K562 (cell line): ENCODE measurements at regions not wholly inside any gene's neighbourhood (a gene's known extent, or its start where the extent isn't known, plus 50 kb on each side); places are given as distances from the start of the nearest gene placed in this dataset.

Experiments
- ATAC-seq: fragments of 200-7000 bp; cut with Tn5 transposase; 3 replicates; pipeline ENCODE4 v1.9.1; 2020; ENCODE audit warnings: moderate library complexity
- BruUV-seq: library from RNA; stranded (reverse); fragments of 400-500 nt; replicated peaks from 2 replicates; lab custom pipeline; 2021; lab: Mats Ljungman, UMichigan
- CTCF ChIA-PET: fragments of 300-600 bp; formaldehyde crosslinking; extraction: SDS; loops from one replicate; lab custom pipeline; 2021; ENCODE audit warnings: low intra/inter-chr PET ratio; lab: Yijun Ruan, JAX
- POLR2A ChIA-PET: fragments of 300-600, 350-650 bp; sonication (Branson Sonifier 250); formaldehyde crosslinking; extraction: SDS; loops from one replicate; lab custom pipeline; 2021; ENCODE audit warnings: antibody characterized with exemption, inconsistent platforms; lab: Yijun Ruan, JAX
- DNase-seq, 4 experiments: peaks; one replicate each; pipeline versions ENCODE4 v3.0.0 to v3.0.0-alpha.2; 2011 to 2018; ENCODE audit warnings: low spot score in 3 of 4, mixed read lengths in 3 of 4; ENCODE audit errors: extremely low read depth in 1 of 4
- FAIRE-seq: peaks from 2 replicates; lab custom pipeline; 2011; peaks lifted over from hg19 to GRCh38; lab: Jason Lieb, UNC
- H2AFZ ChIP-seq: 2 replicates; pipeline ENCODE4 v1.6.0; 2011; ENCODE audit warnings: low read depth, low read length, control low read depth, inconsistent platforms
- H3K27ac ChIP-seq: fragments of 200-600 bp; 3 replicates; pipeline ENCODE4 v1.8.0; 2011; ENCODE audit warnings: low read depth, mild to moderate bottlenecking, control low read depth, inconsistent platforms, low read length, moderate library complexity, mixed read lengths; ENCODE audit errors: extremely low read depth
- H3K27me3 ChIP-seq, 2 experiments: fragments of 300-600 bp in 1 of 2; 2 replicates in 1 of 2; 3 replicates in 1 of 2; pipeline versions ENCODE4 v1.6.0 to v1.8.0; 2011; ENCODE audit warnings: inconsistent platforms in 2 of 2, low read length in 2 of 2, mild to moderate bottlenecking in 1 of 2, mixed read lengths in 1 of 2, moderate library complexity in 1 of 2; ENCODE audit not compliant: control insufficient read depth in 2 of 2, insufficient read depth in 2 of 2
- H3K36me3 ChIP-seq: fragments of 300-600 bp; 3 replicates; pipeline ENCODE4 v1.8.0; 2011; ENCODE audit warnings: mild to moderate bottlenecking, low read length, inconsistent platforms; ENCODE audit not compliant: control insufficient read depth, insufficient read depth
- H3K4me1 ChIP-seq, 2 experiments: fragments of 200-600 bp in 1 of 2; replicated peaks in 1 of 2; 2 replicates in 1 of 2; 3 replicates in 1 of 2; pipeline versions ENCODE4 v1.5.1 to v1.8.0; 2011; ENCODE audit warnings: inconsistent platforms in 2 of 2, low read length in 2 of 2, mild to moderate bottlenecking in 1 of 2, mixed read lengths in 1 of 2, moderate library complexity in 1 of 2; ENCODE audit not compliant: control insufficient read depth in 2 of 2, insufficient read depth in 2 of 2
- H3K4me2 ChIP-seq: 2 replicates; pipeline ENCODE4 v1.6.1; 2011; ENCODE audit warnings: low read length, control low read depth, inconsistent platforms, mixed read lengths; ENCODE audit not compliant: insufficient read depth
- H3K4me3 ChIP-seq: fragments of 200-600 bp; sonication (generic), shearing (Covaris generic); 2 replicates; pipeline ENCODE4 v1.5.1; 2016; ENCODE audit warnings: control low read depth, inconsistent platforms
- H3K79me2 ChIP-seq: fragments of 200-600 bp; 3 replicates; pipeline ENCODE4 v1.8.0; 2011; ENCODE audit warnings: low read length, inconsistent platforms; ENCODE audit not compliant: control insufficient read depth, insufficient read depth
- H3K9ac ChIP-seq, 2 experiments: 2 replicates each; pipeline versions ENCODE4 v1.6.0 to v1.6.1; 2011; ENCODE audit warnings: low read depth in 2 of 2, low read length in 2 of 2, control low read depth in 1 of 2, inconsistent platforms in 1 of 2, mild to moderate bottlenecking in 1 of 2, mixed read lengths in 1 of 2; ENCODE audit not compliant: insufficient read depth in 1 of 2
- H3K9me1 ChIP-seq: one replicate; pipeline ENCODE4 v1.6.0; 2011; ENCODE audit warnings: inconsistent platforms, mild to moderate bottlenecking, low read length, moderate library complexity; ENCODE audit not compliant: control insufficient read depth, insufficient read depth
- H3K9me3 ChIP-seq: replicated peaks from 2 replicates; pipeline ENCODE4 v1.5.1; 2011; ENCODE audit warnings: low read depth, low read length, inconsistent platforms; ENCODE audit not compliant: control insufficient read depth, insufficient read depth
- H4K20me1 ChIP-seq: replicated peaks from 2 replicates; pipeline ENCODE4 v1.6.1; 2011; ENCODE audit warnings: low read length, inconsistent platforms, mixed read lengths; ENCODE audit not compliant: control insufficient read depth, insufficient read depth
- POLR2AphosphoS2 ChIP-seq: IDR thresholded peaks from 2 replicates; pipeline ENCODE4 v1.6.1; 2012; ENCODE audit warnings: low read length, improper control_type of control experiment
- POLR3G ChIP-seq: IDR thresholded peaks from 2 replicates; pipeline ENCODE4 v1.6.1; 2011; ENCODE audit not compliant: insufficient read length, insufficient replicate concordance; ENCODE audit errors: extremely low read depth
- PTRF ChIP-seq: fragments of 450-650 bp; IDR thresholded peaks from 2 replicates; pipeline ENCODE4 v1.6.1; 2016; ENCODE audit warnings: mild to moderate bottlenecking, missing genetic modification characterization, missing compliant biosample characterization
- RHOXF2B ChIP-seq: fragments of 250-450 bp; sonication (Bioruptor Pico); conservative IDR thresholded peaks from 2 replicates; pipeline ENCODE4 v1.5.1; 2021
- ZNF354B ChIP-seq: fragments of 250-450 bp; sonication (Bioruptor Pico); IDR thresholded peaks from 2 replicates; pipeline ENCODE4 v1.4.0; 2020
- WGBS: fragments of 100-300 bp; shearing (Covaris generic); methylation state at CpG from one replicate; pipeline ENCODE4 v1.1.6; 2016; ENCODE audit warnings: low coverage, mixed read lengths; ENCODE audit not compliant: insufficient coverage; ENCODE audit errors: missing lambda C conversion rate; 5-methylcytosine and 5-hydroxymethylcytosine counted together
- in situ Hi-C: fragments of 300-500 bp; cut with MboI; formaldehyde crosslinking; loops from 4 replicates; pipeline ENCODE4 v1.15.0; 2018; ENCODE audit warnings: inconsistent platforms, mixed read lengths
- intact Hi-C: fragments of 100-400 bp; cut with micrococcal nuclease; formaldehyde crosslinking; loops from 2 replicates; pipeline ENCODE4 v1.14.2; 2022
- TF ChIP-seq, protein P1 (sequence below): fragments of 150-350 bp; conservative IDR thresholded peaks from 2 replicates; pipeline ENCODE4 v1.6.1; 2014; ENCODE audit warnings: low read length
- TF ChIP-seq, protein P2 (sequence below): fragments of 450-650 bp; formaldehyde crosslinking; IDR thresholded peaks from 2 replicates; pipeline ENCODE4 v1.4.0; 2022; ENCODE audit warnings: mild to moderate bottlenecking, moderate library complexity

DNA sequence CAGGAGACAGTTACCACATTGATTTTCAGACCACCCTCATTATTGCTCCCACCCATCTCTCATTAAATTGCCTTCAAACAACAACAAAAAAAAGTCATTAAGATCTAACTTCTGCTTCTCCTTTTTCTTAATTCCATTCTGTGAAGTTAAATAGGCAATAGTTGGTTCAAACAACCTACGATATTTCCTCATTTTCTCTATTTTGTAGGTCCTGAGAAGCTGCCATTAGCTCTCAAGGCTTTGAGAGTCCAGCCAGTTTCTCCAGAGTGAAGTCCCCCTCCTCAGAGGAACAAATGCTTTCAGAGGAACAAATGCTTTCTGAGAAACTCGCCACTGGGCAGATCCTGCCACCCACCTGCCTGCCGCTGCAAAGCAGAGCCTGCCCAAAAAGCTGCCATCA is 125.6 kb downstream of the ETS2 start:
- no peaks in the 10 kb centered on the region for H3K9me1 ChIP-seq
- CTCF ChIA-PET = no interaction called here

More for the DNA sequence above, 125.6 kb downstream of the ETS2 start:
- POLR2A ChIA-PET = no interaction called here
- H3K4me1 ChIP-seq = no peaks in the 10 kb centered on the region
- no peak overlapping the region for H3K27ac ChIP-seq
- no peaks in the 10 kb centered on the region for H3K9me3 ChIP-seq
- ATAC-seq (no peak), DNase-seq (no peak), FAIRE-seq (peak; percentile 65)
- no peak overlapping the region for H3K4me3 ChIP-seq
- H3K9ac ChIP-seq = no peak overlapping the region
- TF ChIP-seq POLR2AphosphoS2 (no peak), POLR3G (no peak), ZNF354B (CRISPR knock-in tag) (no peak), PTRF (tag) (no peak), RHOXF2B (no peak)
- TF ChIP-seq, protein P1, sequence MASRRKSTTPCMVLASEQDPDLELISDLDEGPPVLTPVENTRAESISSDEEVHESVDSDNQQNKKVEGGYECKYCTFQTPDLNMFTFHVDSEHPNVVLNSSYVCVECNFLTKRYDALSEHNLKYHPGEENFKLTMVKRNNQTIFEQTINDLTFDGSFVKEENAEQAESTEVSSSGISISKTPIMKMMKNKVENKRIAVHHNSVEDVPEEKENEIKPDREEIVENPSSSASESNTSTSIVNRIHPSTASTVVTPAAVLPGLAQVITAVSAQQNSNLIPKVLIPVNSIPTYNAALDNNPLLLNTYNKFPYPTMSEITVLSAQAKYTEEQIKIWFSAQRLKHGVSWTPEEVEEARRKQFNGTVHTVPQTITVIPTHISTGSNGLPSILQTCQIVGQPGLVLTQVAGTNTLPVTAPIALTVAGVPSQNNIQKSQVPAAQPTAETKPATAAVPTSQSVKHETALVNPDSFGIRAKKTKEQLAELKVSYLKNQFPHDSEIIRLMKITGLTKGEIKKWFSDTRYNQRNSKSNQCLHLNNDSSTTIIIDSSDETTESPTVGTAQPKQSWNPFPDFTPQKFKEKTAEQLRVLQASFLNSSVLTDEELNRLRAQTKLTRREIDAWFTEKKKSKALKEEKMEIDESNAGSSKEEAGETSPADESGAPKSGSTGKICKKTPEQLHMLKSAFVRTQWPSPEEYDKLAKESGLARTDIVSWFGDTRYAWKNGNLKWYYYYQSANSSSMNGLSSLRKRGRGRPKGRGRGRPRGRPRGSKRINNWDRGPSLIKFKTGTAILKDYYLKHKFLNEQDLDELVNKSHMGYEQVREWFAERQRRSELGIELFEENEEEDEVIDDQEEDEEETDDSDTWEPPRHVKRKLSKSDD = no peak
- TF ChIP-seq, protein P2, sequence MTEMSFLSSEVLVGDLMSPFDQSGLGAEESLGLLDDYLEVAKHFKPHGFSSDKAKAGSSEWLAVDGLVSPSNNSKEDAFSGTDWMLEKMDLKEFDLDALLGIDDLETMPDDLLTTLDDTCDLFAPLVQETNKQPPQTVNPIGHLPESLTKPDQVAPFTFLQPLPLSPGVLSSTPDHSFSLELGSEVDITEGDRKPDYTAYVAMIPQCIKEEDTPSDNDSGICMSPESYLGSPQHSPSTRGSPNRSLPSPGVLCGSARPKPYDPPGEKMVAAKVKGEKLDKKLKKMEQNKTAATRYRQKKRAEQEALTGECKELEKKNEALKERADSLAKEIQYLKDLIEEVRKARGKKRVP (CRISPR knock-in tag) = no peak
- peaks cover 6% of the 10 kb centered on the region; the same call in 1 of the 2 replicates for H4K20me1 ChIP-seq
- no TSS peak for BruUV-seq
- WGBS = 0% methylated on average over 3 of the region's 3 CpGs
- intact Hi-C loops = loop anchor here (10.0 kb wide), 1 partner anchor 196 kb away; no protein-coding TSS in a partner anchor
- H3K79me2 ChIP-seq = no peaks in the 10 kb centered on the region
- H3K4me2 ChIP-seq = no peak overlapping the region
- H3K36me3 ChIP-seq = no peaks in the 10 kb centered on the region
- peaks cover 41 to 45% of the 10 kb centered on the region in 2 experiments for H3K27me3 ChIP-seq
- in situ Hi-C loops = no loop called here
- no peak overlapping the region for H2AFZ ChIP-seq
